ENCODE measurements at regions not wholly inside any gene's neighbourhood (a gene's known extent, or its start where the extent isn't known, plus 50 kb on each side); places are given as distances from the start of the nearest gene placed in this dataset.

DNA sequence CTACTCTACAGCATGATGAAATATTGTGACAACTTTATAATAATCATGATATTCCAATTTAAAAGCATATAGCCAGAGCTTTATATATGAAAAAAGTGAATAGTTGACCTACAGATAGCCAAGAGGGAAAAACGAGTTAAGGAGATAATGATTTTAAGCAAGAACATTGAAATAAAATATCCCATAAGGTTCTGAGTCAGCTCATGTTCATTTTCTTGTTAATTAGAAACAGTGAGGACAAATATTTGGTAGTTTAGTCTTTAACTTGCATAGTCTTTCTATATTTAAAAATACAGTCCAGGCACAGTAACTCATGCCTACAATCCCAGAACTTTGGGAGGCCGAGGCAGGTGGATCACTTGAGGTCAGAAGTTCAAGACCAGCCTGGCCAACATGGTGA lies 55.8 kb upstream of the CDH6 start:
- Histone ChIP-seq H3K27ac (ENCODE audit: low read depth, low read length) (no peak overlapping the region), H3K4me2 (ENCODE audit: insufficient read depth, low read length) (no peak overlapping the region)
- no peak for DNase-seq (ENCODE audit: insufficient read length, low spot score, missing footprints)

DNA sequence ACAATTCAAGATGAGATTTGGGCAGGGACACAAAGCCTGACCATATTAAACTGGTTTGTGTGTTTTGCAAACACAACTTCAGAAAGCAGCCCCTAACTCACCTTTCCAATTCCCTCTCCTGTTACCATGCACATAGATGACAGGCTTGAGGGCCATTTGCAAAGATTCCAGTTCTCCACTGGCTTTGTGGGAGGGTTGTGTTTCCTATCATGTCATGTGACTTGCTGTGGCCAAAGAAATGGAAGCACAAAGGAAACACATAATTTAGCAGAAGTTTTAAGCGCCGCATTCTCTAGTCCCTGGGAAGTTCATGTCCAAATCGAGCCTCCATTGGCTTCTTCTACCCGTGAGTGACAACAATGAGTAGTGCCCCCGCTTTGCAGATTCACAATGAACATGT lies 57.9 kb upstream of the CDH6 start:
- H3K9me3 ChIP-seq (ENCODE audit: low read depth, low read length) = no peaks in the 10 kb centered on the region
- H3K36me3 ChIP-seq (ENCODE audit: insufficient read depth, low read length) = no peaks in the 10 kb centered on the region
- TF ChIP-seq, protein P1, sequence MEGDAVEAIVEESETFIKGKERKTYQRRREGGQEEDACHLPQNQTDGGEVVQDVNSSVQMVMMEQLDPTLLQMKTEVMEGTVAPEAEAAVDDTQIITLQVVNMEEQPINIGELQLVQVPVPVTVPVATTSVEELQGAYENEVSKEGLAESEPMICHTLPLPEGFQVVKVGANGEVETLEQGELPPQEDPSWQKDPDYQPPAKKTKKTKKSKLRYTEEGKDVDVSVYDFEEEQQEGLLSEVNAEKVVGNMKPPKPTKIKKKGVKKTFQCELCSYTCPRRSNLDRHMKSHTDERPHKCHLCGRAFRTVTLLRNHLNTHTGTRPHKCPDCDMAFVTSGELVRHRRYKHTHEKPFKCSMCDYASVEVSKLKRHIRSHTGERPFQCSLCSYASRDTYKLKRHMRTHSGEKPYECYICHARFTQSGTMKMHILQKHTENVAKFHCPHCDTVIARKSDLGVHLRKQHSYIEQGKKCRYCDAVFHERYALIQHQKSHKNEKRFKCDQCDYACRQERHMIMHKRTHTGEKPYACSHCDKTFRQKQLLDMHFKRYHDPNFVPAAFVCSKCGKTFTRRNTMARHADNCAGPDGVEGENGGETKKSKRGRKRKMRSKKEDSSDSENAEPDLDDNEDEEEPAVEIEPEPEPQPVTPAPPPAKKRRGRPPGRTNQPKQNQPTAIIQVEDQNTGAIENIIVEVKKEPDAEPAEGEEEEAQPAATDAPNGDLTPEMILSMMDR (IDR thresholded peaks at IDR 0.05; ENCODE audit: extremely low read depth, low read depth, low read length) = no peak
- no peaks in the 10 kb centered on the region for H4K20me1 ChIP-seq (ENCODE audit: insufficient read depth, low read length)
- H3K4me1 ChIP-seq (ENCODE audit: insufficient read depth, low read length) = no peaks in the 10 kb centered on the region
- H3K79me2 ChIP-seq (ENCODE audit: insufficient read depth, low read length) = no peaks in the 10 kb centered on the region
- no peak for DNase-seq (ENCODE audit: insufficient read length, low spot score, missing footprints)
- no peak overlapping the region for H3K27ac ChIP-seq (ENCODE audit: low read depth, low read length)
- no peak overlapping the region for H2AFZ ChIP-seq (ENCODE audit: low read length)
- no peak overlapping the region for H3K4me3 ChIP-seq (ENCODE audit: insufficient read depth, low read length)
- no peaks in the 10 kb centered on the region for H3K27me3 ChIP-seq (ENCODE audit: insufficient read depth, low read length)
- no peak overlapping the region for H3K4me2 ChIP-seq (ENCODE audit: insufficient read depth, low read length)

More for the DNA sequence above, 55.8 kb upstream of the CDH6 start:
- no peaks in the 10 kb centered on the region for H3K9me3 ChIP-seq (ENCODE audit: low read depth, low read length)
- H2AFZ ChIP-seq (ENCODE audit: low read length) = no peak overlapping the region
- no peaks in the 10 kb centered on the region for H4K20me1 ChIP-seq (ENCODE audit: insufficient read depth, low read length)
- no peaks in the 10 kb centered on the region for H3K4me1 ChIP-seq (ENCODE audit: insufficient read depth, low read length)
- H3K4me3 ChIP-seq (ENCODE audit: insufficient read depth, low read length) = no peak overlapping the region
- no peaks in the 10 kb centered on the region for H3K79me2 ChIP-seq (ENCODE audit: insufficient read depth, low read length)
- H3K27me3 ChIP-seq (ENCODE audit: insufficient read depth, low read length) = no peaks in the 10 kb centered on the region
- no peaks in the 10 kb centered on the region for H3K36me3 ChIP-seq (ENCODE audit: insufficient read depth, low read length)
- TF ChIP-seq, protein P1 (IDR thresholded peaks at IDR 0.05; ENCODE audit: extremely low read depth, low read depth, low read length) = no peak

- DNase-seq (ENCODE audit: insufficient read length, low spot score, missing footprints) = no peak
- H4K20me1 ChIP-seq (ENCODE audit: insufficient read depth, low read length) = no peaks in the 10 kb centered on the region
- TF ChIP-seq, protein P1 (IDR thresholded peaks at IDR 0.05; ENCODE audit: extremely low read depth, low read depth, low read length) = no peak
- H3K4me1 ChIP-seq (ENCODE audit: insufficient read depth, low read length) = no peaks in the 10 kb centered on the region
- no peak overlapping the region for H2AFZ ChIP-seq (ENCODE audit: low read length)
- no peak overlapping the region for H3K4me2 ChIP-seq (ENCODE audit: insufficient read depth, low read length)
- no peak overlapping the region for H3K4me3 ChIP-seq (ENCODE audit: insufficient read depth, low read length)
- no peaks in the 10 kb centered on the region for H3K27me3 ChIP-seq (ENCODE audit: insufficient read depth, low read length)
- no peak overlapping the region for H3K27ac ChIP-seq (ENCODE audit: low read depth, low read length)
- H3K79me2 ChIP-seq (ENCODE audit: insufficient read depth, low read length) = no peaks in the 10 kb centered on the region
- H3K36me3 ChIP-seq (ENCODE audit: insufficient read depth, low read length) = no peaks in the 10 kb centered on the region
- H3K9me3 ChIP-seq (ENCODE audit: low read depth, low read length) = no peaks in the 10 kb centered on the region
Observed at GRCh38 chr5:31133488-31133887, 60.0 kb upstream of the CDH6 start.

GRCh38 chr5:31131381-31131891 lies 62.0 kb upstream of the CDH6 start:
- H3K79me2 ChIP-seq (ENCODE audit: insufficient read depth, low read length) = no peaks in the 10 kb centered on the region
- H3K27ac ChIP-seq (ENCODE audit: low read depth, low read length) = no peak overlapping the region
- H3K4me1 ChIP-seq (ENCODE audit: insufficient read depth, low read length) = no peaks in the 10 kb centered on the region
- no peaks in the 10 kb centered on the region for H4K20me1 ChIP-seq (ENCODE audit: insufficient read depth, low read length)
- no peaks in the 10 kb centered on the region for H3K9me3 ChIP-seq (ENCODE audit: low read depth, low read length)
- H3K36me3 ChIP-seq (ENCODE audit: insufficient read depth, low read length) = no peaks in the 10 kb centered on the region
- no peak for DNase-seq (ENCODE audit: insufficient read length, low spot score, missing footprints)
- H3K4me2 ChIP-seq (ENCODE audit: insufficient read depth, low read length) = no peak overlapping the region
- no peak overlapping the region for H3K4me3 ChIP-seq (ENCODE audit: insufficient read depth, low read length)
- TF ChIP-seq, protein P1 (IDR thresholded peaks at IDR 0.05; ENCODE audit: extremely low read depth, low read depth, low read length) = no peak
- no peaks in the 10 kb centered on the region for H3K27me3 ChIP-seq (ENCODE audit: insufficient read depth, low read length)
- H2AFZ ChIP-seq (ENCODE audit: low read length) = no peak overlapping the region

Data from osteoblast (primary cell).